ENCODE measurements at regions not wholly inside any gene's neighbourhood (a gene's known extent, or its start where the extent isn't known, plus 50 kb on each side); places are given as distances from the start of the nearest gene placed in this dataset.

- TF ChIP-seq CTCF (IDR thresholded peaks at IDR 0.05) (no peak), POLR2AphosphoS5 (IDR thresholded peaks at IDR 0.05; ENCODE audit: low read depth, low read length) (no peak)
These were observed 470.1 kb upstream of the ATP11B start for GRCh38 chr3:182323126-182323700.

Measured in Panc1 (cell line).